H1 (cell line): ENCODE measurements at regions not wholly inside any gene's neighbourhood (a gene's known extent, or its start where the extent isn't known, plus 50 kb on each side); places are given as distances from the start of the nearest gene placed in this dataset.

Source experiments
- CTCF ChIA-PET: fragments of 300-600 bp; sonication (Branson Sonifier 250); formaldehyde crosslinking; loops from one replicate; lab custom pipeline; 2021; ENCODE audit not compliant: partially characterized antibody; lab: Charles Lee
- POLR2A ChIA-PET: fragments of 300-600 bp; sonication (Branson Sonifier 250); formaldehyde crosslinking; loops from one replicate; lab custom pipeline; 2021; ENCODE audit warnings: inconsistent platforms; ENCODE audit not compliant: partially characterized antibody; lab: Charles Lee
- DNase-seq, 2 experiments: peaks; one replicate each; pipeline versions ENCODE4 v3.0.0 to v3.0.0-alpha.2; 2010 to 2022; ENCODE audit warnings: low spot score in 2 of 2, low read depth in 1 of 2, mixed read lengths in 1 of 2
- FAIRE-seq: peaks from 2 replicates; lab custom pipeline; 2011; peaks lifted over from hg19 to GRCh38; lab: Jason Lieb, UNC
- H2AFZ ChIP-seq: 2 replicates; pipeline ENCODE4 v1.8.1; 2012; ENCODE audit warnings: low read length, inconsistent platforms
- H2AK5ac ChIP-seq: 2 replicates; pipeline ENCODE4 v1.6.1; 2013; ENCODE audit warnings: low read depth, low read length
- H2BK120ac ChIP-seq: replicated peaks from 2 replicates; pipeline ENCODE3; 2013; ENCODE audit warnings: low read depth, low read length, inconsistent platforms
- H2BK12ac ChIP-seq: 2 replicates; pipeline ENCODE4 v1.6.1; 2013; ENCODE audit warnings: low read depth, low read length
- H2BK15ac ChIP-seq: 2 replicates; pipeline ENCODE4 v1.6.1; 2013; ENCODE audit warnings: low read length
- H2BK20ac ChIP-seq: 2 replicates; pipeline ENCODE4 v1.6.1; 2013; ENCODE audit warnings: low read length
- H2BK5ac ChIP-seq: 2 replicates; pipeline ENCODE4 v1.6.1; 2013; ENCODE audit warnings: low read depth, low read length
- H3K14ac ChIP-seq: 2 replicates; pipeline ENCODE4 v1.6.1; 2013; ENCODE audit warnings: inconsistent platforms; ENCODE audit not compliant: insufficient read length
- H3K18ac ChIP-seq: 2 replicates; pipeline ENCODE4 v1.6.1; 2013; ENCODE audit warnings: low read length; ENCODE audit errors: extremely low read depth
- H3K23ac ChIP-seq: 2 replicates; pipeline ENCODE4 v1.6.1; 2013; ENCODE audit warnings: inconsistent platforms; ENCODE audit not compliant: insufficient read length
- H3K23me2 ChIP-seq: 2 replicates; pipeline ENCODE4 v1.6.1; 2013; ENCODE audit warnings: low read depth, low read length
- H3K27ac ChIP-seq: 2 replicates; pipeline ENCODE4 v1.6.1; 2011; ENCODE audit warnings: low read depth, low read length, inconsistent platforms
- H3K27me3 ChIP-seq, 4 experiments: replicated peaks in 1 of 4; 1 replicate in 1 of 4; 2 replicates in 3 of 4; pipeline versions ENCODE4 v1.6.1 to v1.8.1; 2011 to 2013; ENCODE audit warnings: low read length in 3 of 4, mild to moderate bottlenecking in 3 of 4, inconsistent platforms in 2 of 4, mixed read lengths in 2 of 4, moderate library complexity in 1 of 4; ENCODE audit not compliant: control insufficient read depth in 3 of 4, insufficient read depth in 3 of 4; ENCODE audit errors: extremely low read depth in 1 of 4
- H3K36me3 ChIP-seq, 4 experiments: 2 replicates each; pipeline versions ENCODE4 v1.6.1 to v1.8.1; 2011 to 2013; ENCODE audit warnings: mild to moderate bottlenecking in 4 of 4, low read length in 3 of 4, moderate library complexity in 2 of 4, control low read depth in 1 of 4, inconsistent platforms in 1 of 4; ENCODE audit not compliant: insufficient read depth in 4 of 4, control insufficient read depth in 2 of 4
- H3K4ac ChIP-seq: replicated peaks from 2 replicates; pipeline ENCODE3; 2013; ENCODE audit warnings: low read length, low read depth, mixed read lengths, inconsistent platforms; ENCODE audit not compliant: insufficient read length
- H3K4me1 ChIP-seq, 4 experiments: replicated peaks in 1 of 4; 1 replicate in 1 of 4; 2 replicates in 3 of 4; pipeline versions ENCODE4 v1.6.1 to v1.8.1; 2011 to 2013; ENCODE audit warnings: low read length in 3 of 4, inconsistent platforms in 2 of 4, mixed read lengths in 1 of 4; ENCODE audit not compliant: insufficient read depth in 4 of 4, control insufficient read depth in 3 of 4
- H3K4me2 ChIP-seq, 2 experiments: 2 replicates each; pipeline versions ENCODE4 v1.6.1 to v1.8.1; 2011 to 2013; ENCODE audit warnings: low read depth in 2 of 2, low read length in 2 of 2, control low read depth in 1 of 2, inconsistent platforms in 1 of 2, mild to moderate bottlenecking in 1 of 2; ENCODE audit not compliant: insufficient read depth in 1 of 2
- H3K4me3 ChIP-seq, 4 experiments: fragments of 200-600, 300-600 bp in 1 of 4; sonication (generic), shearing (Covaris generic), sonication (Bioruptor Twin) in 1 of 4; 2 replicates each; pipeline versions ENCODE4 v1.5.1 to v1.8.1; 2011 to 2016; ENCODE audit warnings: low read length in 4 of 4, low read depth in 3 of 4, control low read depth in 2 of 4, inconsistent platforms in 2 of 4, mild to moderate bottlenecking in 2 of 4, mixed read lengths in 1 of 4, moderate library complexity in 1 of 4; ENCODE audit not compliant: insufficient read depth in 2 of 4; ENCODE audit errors: extremely low read depth in 1 of 4
- H3K56ac ChIP-seq: replicated peaks from 2 replicates; pipeline ENCODE3; 2013; ENCODE audit warnings: low read depth, mild to moderate bottlenecking, mixed read lengths, low read length, inconsistent platforms; ENCODE audit not compliant: insufficient read length
- H3K79me1 ChIP-seq: 2 replicates; pipeline ENCODE4 v1.6.1; 2013; ENCODE audit warnings: low read depth, low read length, control low read depth
- H3K79me2 ChIP-seq, 2 experiments: 2 replicates each; pipeline versions ENCODE4 v1.6.1 to v1.8.1; 2012 to 2013; ENCODE audit warnings: low read length in 2 of 2, mild to moderate bottlenecking in 2 of 2, inconsistent platforms in 1 of 2; ENCODE audit not compliant: insufficient read depth in 2 of 2, control insufficient read depth in 1 of 2
- H3K9ac ChIP-seq, 4 experiments: replicated peaks in 1 of 4; 1 replicate in 1 of 4; 2 replicates in 3 of 4; pipeline versions ENCODE4 v1.6.1 to v1.8.1; 2011 to 2013; ENCODE audit warnings: low read depth in 3 of 4, low read length in 3 of 4, control low read depth in 2 of 4, mild to moderate bottlenecking in 2 of 4, moderate library complexity in 2 of 4, inconsistent platforms in 1 of 4; ENCODE audit errors: extremely low read depth in 1 of 4
- H3K9me3 ChIP-seq, 2 experiments: 2 replicates each; pipeline versions ENCODE4 v1.6.1 to v1.8.1; 2012 to 2013; ENCODE audit warnings: mild to moderate bottlenecking in 2 of 2, moderate library complexity in 2 of 2, control low read depth in 1 of 2, inconsistent platforms in 1 of 2, low read depth in 1 of 2, low read length in 1 of 2, mixed read lengths in 1 of 2; ENCODE audit not compliant: insufficient read depth in 2 of 2
- H4K20me1 ChIP-seq, 2 experiments: replicated peaks in 1 of 2; 2 replicates each; pipeline versions ENCODE3 to v1.8.1; 2011 to 2013; ENCODE audit warnings: inconsistent platforms in 2 of 2, low read length in 2 of 2, mild to moderate bottlenecking in 1 of 2; ENCODE audit not compliant: insufficient read depth in 2 of 2, control insufficient read depth in 1 of 2
- H4K5ac ChIP-seq: 2 replicates; pipeline ENCODE4 v1.6.1; 2013; ENCODE audit warnings: low read length, low read depth, mixed read lengths, inconsistent platforms; ENCODE audit not compliant: insufficient read length
- H4K8ac ChIP-seq: 2 replicates; pipeline ENCODE4 v1.8.0; 2013; ENCODE audit warnings: mild to moderate bottlenecking, moderate library complexity, low read length, inconsistent platforms; ENCODE audit not compliant: insufficient read depth; ENCODE audit errors: extremely low read depth
- H4K91ac ChIP-seq: replicated peaks from 2 replicates; pipeline ENCODE3; 2013; ENCODE audit warnings: low read length, mixed read lengths, inconsistent platforms; ENCODE audit not compliant: insufficient read length
- BRCA1 ChIP-seq: IDR thresholded peaks from 2 replicates; pipeline ENCODE4 v1.6.1; 2012; ENCODE audit warnings: low read depth, low read length, improper control_type of control experiment
- KDM5A ChIP-seq: fragments of 200-600 bp; IDR thresholded peaks from 2 replicates; pipeline ENCODE4 v1.7.1; 2012; ENCODE audit warnings: mild to moderate bottlenecking, low read length, inconsistent platforms, mixed read lengths
- SP1 ChIP-seq: IDR thresholded peaks from 2 replicates; pipeline ENCODE4 v1.6.1; 2011; ENCODE audit warnings: low read depth, low read length
- SRF ChIP-seq: IDR thresholded peaks from 2 replicates; pipeline ENCODE4 v1.6.1; 2011; ENCODE audit warnings: mild to moderate bottlenecking, low read depth, low read length, moderate library complexity
- WGBS, 2 experiments: shearing (Covaris generic) in 1 of 2; methylation state at CpG; one replicate each; pipeline versions ENCODE4 v1.1.6 to v1.1.7; 2013 to 2015; ENCODE audit warnings: low lambda C conversion rate in 2 of 2, mixed read lengths in 2 of 2, inconsistent platforms in 1 of 2, low coverage in 1 of 2, missing lambda C conversion rate in 1 of 2; ENCODE audit not compliant: insufficient replicate concordance in 2 of 2, insufficient coverage in 1 of 2, insufficient read length in 1 of 2; ENCODE audit errors: extremely low coverage in 1 of 2, missing lambda C conversion rate in 1 of 2; 5-methylcytosine and 5-hydroxymethylcytosine counted together

GRCh38 chr5:23627976-23628375, 120.6 kb downstream of the PRDM9 start:
- Histone ChIP-seq H3K79me1 (no peaks in the 10 kb centered on the region), H3K4me1 (no peaks in the 10 kb centered on the region), H4K5ac (no peak overlapping the region), H3K36me3 (no peaks in the 10 kb centered on the region), H2BK12ac (no peak overlapping the region), H2BK20ac (no peak overlapping the region), H4K91ac (no peak overlapping the region), H3K14ac (no peak overlapping the region), H3K23me2 (no peaks in the 10 kb centered on the region), H3K18ac (no peak overlapping the region), H3K4ac (no peak overlapping the region), H3K4me3 (no peak overlapping the region), H3K4me2 (no peak overlapping the region), H3K27me3 (no peaks in the 10 kb centered on the region), H2AK5ac (no peak overlapping the region), H3K9ac (no peak overlapping the region), H3K23ac (no peak overlapping the region), H4K20me1 (no peaks in the 10 kb centered on the region), H2BK120ac (no peak overlapping the region), H2BK15ac (no peak overlapping the region), H3K27ac (no peak overlapping the region), H3K56ac (no peak overlapping the region), H3K79me2 (no peaks in the 10 kb centered on the region), H2AFZ (no peak overlapping the region), H3K9me3 (no peaks in the 10 kb centered on the region), H4K8ac (no peak overlapping the region), H2BK5ac (no peak overlapping the region)
- POLR2A ChIA-PET = no interaction called here
- CTCF ChIA-PET = interaction anchor here (1.4 kb wide), 1 partner anchor 8 kb away, joined by 3 read pairs; no protein-coding TSS in a partner anchor
- WGBS, 2 experiments = 89% methylated on average over 3 of the region's 3 CpGs; no CpG with 5 or more reads in 1 of the 2 experiments
- DNase-seq (no peak), FAIRE-seq (no peak)
- TF ChIP-seq KDM5A (no peak), SP1 (no peak), BRCA1 (no peak), SRF (no peak)
